ENCODE measurements at regions not wholly inside any gene's neighbourhood (a gene's known extent, or its start where the extent isn't known, plus 50 kb on each side); places are given as distances from the start of the nearest gene placed in this dataset.
"Not testable (repeated sequence)": the region's sequence is repeated elsewhere in the genome, so short reads cannot be mapped to it uniquely, and the experiment has no call there.

- not testable (repeated sequence) for TF ChIP-seq POLR2A (IDR thresholded peaks at IDR 0.05; ENCODE audit: low read length); GATA1 (IDR thresholded peaks at IDR 0.05; ENCODE audit: low read depth, low read length)
Measured at GRCh38 chr6:97779039-97779766, 496.2 kb upstream of the MMS22L start.
